ENCODE measurements at regions not wholly inside any gene's neighbourhood (a gene's known extent, or its start where the extent isn't known, plus 50 kb on each side); places are given as distances from the start of the nearest gene placed in this dataset.

- TF ChIP-seq CTCF (IDR thresholded peaks at IDR 0.05) (no peak), REST (IDR thresholded peaks at IDR 0.05; ENCODE audit: insufficient read depth in 1 of 2, low read depth in 2 of 2, low read length in 1 of 2) (no peak)
Measured at GRCh38 chr15:87408902-87409301, 847.6 kb downstream of the NTRK3 start.
